ENCODE measurements at regions not wholly inside any gene's neighbourhood (a gene's known extent, or its start where the extent isn't known, plus 50 kb on each side); places are given as distances from the start of the nearest gene placed in this dataset.
"Not testable (repeated sequence)": the region's sequence is repeated elsewhere in the genome, so short reads cannot be mapped to it uniquely, and the experiment has no call there.

DNA sequence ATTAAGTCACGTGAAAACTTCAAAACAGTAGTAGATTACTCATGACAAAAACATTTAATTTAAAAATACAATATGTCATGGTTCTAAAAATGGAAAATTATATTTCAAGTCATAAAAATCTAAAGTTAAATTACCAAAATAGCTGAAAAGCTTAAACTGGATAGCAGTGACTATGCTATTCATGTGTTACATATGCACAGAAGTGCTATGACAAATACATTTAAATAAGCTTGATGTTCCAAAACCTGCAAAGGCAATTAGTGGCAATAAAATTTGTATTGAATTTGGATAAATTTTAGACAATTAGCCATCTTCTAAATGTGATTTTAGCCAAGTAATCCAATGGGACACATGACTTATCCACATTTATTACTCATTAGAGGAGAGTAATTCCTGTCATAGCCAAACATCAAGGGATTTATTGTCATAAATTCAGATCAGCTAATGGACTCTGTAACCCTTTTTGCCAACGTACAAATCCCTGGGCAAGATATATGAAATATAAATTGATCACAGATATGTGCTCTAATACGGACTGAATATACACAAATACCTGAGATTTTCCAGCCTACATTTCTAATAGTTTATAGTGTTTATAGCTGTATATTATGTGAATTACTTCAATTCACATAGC, 419.4 kb downstream of the ISL1 start:
- no peak for DNase-seq

DNA sequence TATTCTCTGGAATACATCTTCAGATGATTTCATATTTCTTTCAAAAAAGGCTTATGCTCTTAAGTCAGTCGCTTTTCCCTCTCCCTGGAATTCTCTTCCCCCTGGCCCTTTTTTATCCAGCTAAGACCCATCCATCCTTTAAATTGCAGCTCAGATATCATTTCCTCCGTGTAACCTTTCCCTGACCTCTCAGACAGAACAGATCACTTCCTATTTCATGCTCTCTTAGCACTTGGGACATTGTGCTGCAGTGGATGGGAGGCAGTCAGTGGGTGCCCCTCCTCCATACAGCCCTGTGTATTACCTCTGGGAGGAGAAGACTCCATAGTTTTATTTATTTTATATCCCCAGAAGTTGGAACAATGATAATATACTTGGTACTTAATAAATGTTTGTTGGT, 423.4 kb downstream of the ISL1 start:
- no peak for DNase-seq

DNA sequence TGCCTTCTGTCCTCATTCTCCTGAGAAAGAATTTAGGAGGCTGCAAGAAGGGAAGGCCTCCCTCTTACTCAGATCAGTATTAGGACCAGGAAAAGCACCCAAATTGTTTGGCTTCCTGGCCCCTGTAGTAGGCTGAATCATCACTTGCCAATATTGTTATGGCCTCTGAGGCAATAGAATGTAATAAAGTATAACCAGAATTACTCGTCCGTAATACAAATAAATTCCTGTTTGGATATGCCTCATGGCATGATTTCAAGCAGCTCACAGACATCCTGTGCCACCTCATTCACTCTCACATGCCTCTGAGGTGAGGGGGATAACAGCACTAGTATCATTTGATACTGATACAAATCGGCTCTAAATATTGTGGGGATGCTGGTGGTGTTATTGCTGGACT, 427.3 kb downstream of the ISL1 start:
- no peak for DNase-seq

DNA sequence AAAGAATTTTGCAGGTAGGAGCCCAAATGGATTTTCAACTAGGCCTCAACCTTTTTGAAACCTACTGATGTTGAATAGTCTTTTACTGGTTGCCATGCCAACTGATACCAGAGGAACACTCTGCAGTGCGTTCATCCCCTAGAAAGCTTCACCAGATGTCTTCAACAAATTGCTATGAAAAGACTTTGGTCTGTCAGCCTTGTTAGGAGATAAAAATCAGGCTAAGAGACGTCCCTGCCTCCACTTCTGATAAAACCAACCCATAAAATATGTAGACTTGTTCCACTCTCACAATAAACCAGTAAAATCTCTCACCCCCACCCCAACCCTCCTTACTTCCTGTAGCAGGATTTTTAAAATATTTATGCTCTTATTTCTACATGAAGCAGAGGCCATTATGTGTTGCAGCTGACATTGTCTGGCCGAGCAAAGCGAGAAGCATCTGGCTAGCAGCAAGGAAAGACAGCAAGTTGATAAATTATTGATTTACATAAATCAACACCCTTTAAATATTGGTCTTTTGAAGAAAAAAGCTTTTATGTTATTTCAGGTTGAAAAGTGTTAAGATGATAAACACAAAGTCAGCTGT, 428.7 kb downstream of the ISL1 start:
- no peak for DNase-seq

GRCh38 chr5:51814817-51815216, 431.6 kb downstream of the ISL1 start:
- DNase-seq, result not testable (repeated sequence)

DNA sequence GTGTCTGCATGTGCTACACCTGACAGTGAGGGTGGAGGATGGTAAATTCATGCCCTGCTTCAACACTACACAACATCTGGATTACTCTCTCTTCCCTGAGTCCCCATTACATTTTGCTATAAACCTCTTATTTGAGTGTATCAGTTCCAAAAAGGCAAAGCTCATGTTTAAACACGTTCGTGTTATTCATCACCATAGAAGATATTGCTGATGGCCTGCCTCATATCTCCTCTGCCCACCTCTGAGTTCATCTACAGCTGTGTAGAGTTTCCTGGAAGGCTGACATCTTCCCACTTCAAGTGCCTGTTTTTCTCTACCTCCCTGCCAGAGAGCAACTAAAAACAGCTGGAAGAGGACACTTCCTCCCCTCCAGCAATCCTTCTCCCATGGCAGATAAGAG, 433.2 kb downstream of the ISL1 start:
- no peak for DNase-seq

DNA sequence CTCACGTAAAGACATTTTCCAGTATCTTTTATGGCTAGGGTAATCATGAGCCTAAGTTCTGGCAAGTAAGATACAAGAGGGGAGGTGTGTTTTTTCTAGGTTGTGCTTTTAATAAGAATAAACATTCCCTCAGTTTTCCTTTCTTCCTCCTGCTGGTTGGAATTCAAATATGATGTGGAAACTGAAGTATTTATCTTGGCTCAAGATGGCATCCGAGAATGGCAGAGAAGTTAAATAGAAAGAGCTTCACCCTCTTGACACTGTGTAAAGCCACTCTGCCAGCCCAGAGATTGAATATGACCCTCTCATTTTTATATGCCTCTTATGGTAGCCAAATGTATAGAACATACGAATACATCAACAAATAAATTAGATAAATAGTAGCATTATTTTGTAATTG, 438.4 kb downstream of the ISL1 start:
- DNase-seq, result no peak

DNA sequence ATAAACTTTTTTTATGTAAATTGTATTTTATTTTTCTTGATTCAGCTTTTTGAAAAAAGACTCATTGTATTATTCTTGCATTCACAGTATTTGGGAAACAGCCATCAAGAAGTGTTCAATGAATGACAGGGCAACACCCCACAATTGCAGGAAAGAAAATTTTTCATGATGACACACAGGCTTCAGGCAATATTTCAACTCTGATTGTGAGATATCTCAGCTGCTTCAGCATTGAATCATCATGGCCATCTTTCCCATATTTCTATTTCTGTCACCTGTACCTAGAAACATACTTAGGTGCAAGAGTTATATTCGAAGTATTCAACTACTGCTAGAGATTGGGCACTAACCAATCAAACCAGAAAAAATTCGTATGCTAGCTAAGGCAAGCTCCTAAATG, 446.0 kb downstream of the ISL1 start:
- DNase-seq, result no peak

- no peak for DNase-seq
Observed at GRCh38 chr5:51829691-51830090, 446.4 kb downstream of the ISL1 start.

- no peak for DNase-seq
Observed at GRCh38 chr5:51832934-51833470, 449.8 kb downstream of the ISL1 start.

DNA sequence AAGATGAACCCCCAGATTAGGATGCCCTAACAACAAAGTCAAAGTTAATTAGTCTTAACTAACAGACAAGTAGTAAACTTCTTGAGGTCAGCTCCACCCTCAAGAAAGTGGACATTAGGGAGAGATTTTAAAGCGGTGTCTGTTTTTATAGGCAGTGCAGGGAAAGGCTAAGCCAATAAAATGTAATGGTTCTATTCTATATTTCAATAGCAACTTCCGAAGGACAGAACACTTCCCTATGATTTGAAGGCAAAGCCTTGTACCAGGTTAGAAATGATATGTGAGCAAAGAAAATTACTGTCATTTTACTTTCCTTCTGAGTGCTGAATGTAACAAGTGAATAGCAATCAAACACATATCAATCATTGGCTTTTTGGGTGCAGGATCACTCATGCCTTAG, 455.2 kb downstream of the ISL1 start:
- no peak for DNase-seq

- DNase-seq, result no peak
Observed at GRCh38 chr5:51843893-51844292, 460.6 kb downstream of the ISL1 start.

- no peak for DNase-seq
Observed at GRCh38 chr5:51846015-51846414, 462.8 kb downstream of the ISL1 start.

DNA sequence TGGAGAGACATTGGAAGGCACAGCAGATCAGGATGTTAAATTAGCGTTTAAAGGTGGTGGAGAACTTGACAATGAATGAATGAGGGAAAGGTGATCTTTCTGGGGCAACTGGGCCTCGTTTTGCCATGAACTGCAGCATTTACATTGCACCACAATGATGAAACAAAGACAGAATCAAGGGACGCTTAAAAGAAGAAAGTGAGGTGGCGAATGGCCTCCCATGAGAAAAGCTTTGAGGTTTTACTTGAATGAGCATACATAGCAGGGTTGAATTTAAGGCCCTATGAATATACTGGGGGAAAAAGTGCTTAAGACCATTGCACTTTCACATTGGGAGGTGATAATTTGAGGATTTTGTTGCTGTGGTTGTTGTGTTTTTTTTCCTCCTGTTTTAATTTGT, 476.4 kb downstream of the ISL1 start:
- no peak for DNase-seq

DNA sequence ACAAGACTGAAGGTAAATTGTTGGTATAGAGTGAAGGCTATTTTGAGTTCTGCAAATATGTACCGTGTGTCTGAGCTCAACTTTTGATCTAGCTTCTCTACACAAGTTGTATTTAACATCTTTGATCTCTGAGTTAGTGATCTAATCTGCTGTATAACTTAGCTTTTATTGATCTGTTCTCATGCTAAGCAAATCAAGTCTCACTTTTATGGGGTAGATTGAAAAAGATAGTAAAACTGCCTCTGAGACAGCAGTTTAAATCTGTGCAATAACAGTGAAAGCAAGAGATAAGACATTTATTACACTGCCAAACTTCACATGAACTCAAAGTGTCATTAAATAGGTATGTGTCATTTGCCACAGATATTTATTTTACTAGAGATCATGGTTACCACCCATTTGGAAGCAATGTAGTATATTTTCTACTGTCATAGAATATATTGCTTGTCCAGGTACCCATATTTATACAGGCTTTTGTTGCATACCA, 477.3 kb downstream of the ISL1 start:
- DNase-seq, result no peak

GRCh38 chr5:51872144-51872543, 488.9 kb downstream of the ISL1 start:
- no peak for DNase-seq

DNA sequence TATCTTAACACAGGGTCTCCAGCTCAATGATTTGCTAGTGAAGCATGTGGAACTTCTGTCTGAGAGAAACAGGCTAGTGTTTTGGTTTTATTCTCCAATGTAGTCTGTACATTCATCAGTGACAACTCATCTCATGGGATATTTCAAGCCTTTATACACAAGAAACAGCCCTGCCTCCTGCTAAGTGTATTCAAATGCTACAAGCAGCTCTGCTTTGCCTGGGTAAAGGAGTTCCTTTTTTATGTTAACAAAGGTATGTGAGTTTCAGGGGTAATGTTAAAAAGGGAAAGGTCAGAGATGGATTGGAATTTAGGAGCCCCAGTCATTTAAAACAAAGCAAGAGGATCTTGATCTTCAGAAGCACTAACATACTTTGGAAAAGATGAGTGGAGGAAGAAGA, 498.7 kb downstream of the ISL1 start:
- no peak for DNase-seq

- no peak for DNase-seq
Observed at GRCh38 chr5:51882647-51883046, 499.4 kb downstream of the ISL1 start.

- no peak for DNase-seq
Observed at GRCh38 chr5:51889703-51890102, 506.5 kb downstream of the ISL1 start.

DNA sequence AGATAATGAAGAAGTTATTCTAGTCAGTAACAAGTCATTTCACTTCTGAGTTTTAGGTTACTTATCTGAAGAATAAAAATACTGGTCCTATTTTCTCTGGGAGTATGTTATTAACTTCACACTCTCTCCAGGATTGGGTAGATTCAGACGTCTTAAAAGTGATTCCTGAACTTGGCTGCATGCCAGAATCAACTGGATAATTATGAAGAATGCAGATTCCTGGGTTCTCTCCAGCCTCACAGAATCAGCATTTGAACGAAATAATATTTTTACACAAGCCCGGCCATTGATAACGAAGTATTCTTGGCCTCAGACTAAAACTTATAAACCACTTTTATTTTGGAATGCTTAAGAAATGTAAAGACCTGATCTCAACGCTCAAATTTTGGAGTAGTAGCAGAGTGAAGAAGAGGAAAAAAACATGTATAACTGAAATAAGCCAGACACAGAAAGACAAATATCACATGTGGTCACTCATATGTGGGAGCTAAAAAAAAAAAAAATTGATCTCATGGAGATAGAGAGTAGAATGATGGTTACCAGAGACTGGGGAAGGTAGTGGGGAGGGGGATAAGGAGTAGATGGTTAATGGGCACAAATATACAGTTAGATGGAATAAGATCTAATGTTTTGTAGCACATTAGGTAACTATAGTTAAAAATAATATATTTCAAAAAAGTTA, 507.3 kb downstream of the ISL1 start:
- DNase-seq, result no peak

DNA sequence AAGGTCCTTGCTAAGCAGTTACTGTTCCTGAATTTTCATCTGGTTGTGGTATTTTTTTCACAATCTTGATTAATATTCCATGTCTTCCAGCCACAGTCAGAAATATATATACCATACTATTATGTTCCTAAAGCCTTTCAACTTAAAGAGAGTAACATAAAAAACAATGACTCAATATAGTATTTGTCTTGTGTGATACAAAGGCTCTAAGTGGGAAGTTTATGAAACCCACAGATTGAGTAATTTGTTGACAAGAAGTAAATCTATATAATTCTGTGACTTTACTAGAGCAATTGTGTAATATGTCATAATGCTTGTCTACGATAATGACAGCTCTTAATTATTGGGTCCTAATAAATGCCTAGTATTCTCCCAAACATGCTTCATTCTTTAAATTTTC, 509.4 kb downstream of the ISL1 start:
- no peak for DNase-seq

GRCh38 chr5:51895834-51896233, 512.6 kb downstream of the ISL1 start:
- no peak for DNase-seq

GRCh38 chr5:51902512-51902911, 519.3 kb downstream of the ISL1 start:
- DNase-seq, result no peak

- DNase-seq, result no peak
Observed at GRCh38 chr5:51908215-51908614, 525.0 kb downstream of the ISL1 start.

Measured in NCI-H1930 (cell line).